Tongue (tissue), 1 donor: ENCODE measurements at regions not wholly inside any gene's neighbourhood (a gene's known extent, or its start where the extent isn't known, plus 50 kb on each side); places are given as distances from the start of the nearest gene placed in this dataset.
"Not testable (repeated sequence)": the region's sequence is repeated elsewhere in the genome, so short reads cannot be mapped to it uniquely, and the experiment has no call there.

Source experiments
- DNase-seq: peaks from one replicate; pipeline ENCODE4 v3.0.0-alpha.2; 2015

GRCh38 chr2:226190479-226191252 is 609.0 kb downstream of the IRS1 start:
- DNase-seq, result peak; percentile 70

GRCh38 chr2:226189061-226189460 is 610.6 kb downstream of the IRS1 start:
- DNase-seq, result no peak

GRCh38 chr2:226187616-226188015 is 612.0 kb downstream of the IRS1 start:
- DNase-seq, result peak; percentile 69

- DNase-seq, result peak; percentile 19
These were observed 612.5 kb downstream of the IRS1 start for GRCh38 chr2:226187156-226187555.

GRCh38 chr2:226185616-226186211 is 613.9 kb downstream of the IRS1 start:
- DNase-seq, result peak; percentile 81

GRCh38 chr2:226184940-226185615 is 614.5 kb downstream of the IRS1 start:
- DNase-seq, result peak; percentile 94

GRCh38 chr2:226184540-226184939 is 615.1 kb downstream of the IRS1 start:
- no peak for DNase-seq

- DNase-seq, result no peak
These were observed 616.1 kb downstream of the IRS1 start for GRCh38 chr2:226183550-226183949.

- DNase-seq, result no peak
These were observed 616.6 kb downstream of the IRS1 start for GRCh38 chr2:226183033-226183432.

GRCh38 chr2:226181909-226182308 is 617.7 kb downstream of the IRS1 start:
- no peak for DNase-seq

- DNase-seq, result no peak
These were observed 619.2 kb downstream of the IRS1 start for GRCh38 chr2:226180281-226180884.

GRCh38 chr2:226179010-226179409 is 620.6 kb downstream of the IRS1 start:
- no peak for DNase-seq

GRCh38 chr2:226176283-226176984 is 623.2 kb downstream of the IRS1 start:
- no peak for DNase-seq

- DNase-seq, result no peak
These were observed 625.2 kb downstream of the IRS1 start for GRCh38 chr2:226174390-226174789.

- DNase-seq, result no peak
These were observed 626.7 kb downstream of the IRS1 start for GRCh38 chr2:226172939-226173338.

- no peak for DNase-seq
These were observed 627.3 kb downstream of the IRS1 start for GRCh38 chr2:226172309-226172708.

GRCh38 chr2:226169751-226170581 is 629.7 kb downstream of the IRS1 start:
- no peak for DNase-seq

- no peak for DNase-seq
These were observed 631.0 kb downstream of the IRS1 start for GRCh38 chr2:226168496-226169160.

GRCh38 chr2:226164512-226164911 is 635.1 kb downstream of the IRS1 start:
- no peak for DNase-seq

GRCh38 chr2:226160617-226161016 is 639.0 kb downstream of the IRS1 start:
- DNase-seq, result not testable (repeated sequence)
